ENCODE measurements at regions not wholly inside any gene's neighbourhood (a gene's known extent, or its start where the extent isn't known, plus 50 kb on each side); places are given as distances from the start of the nearest gene placed in this dataset.

DNA sequence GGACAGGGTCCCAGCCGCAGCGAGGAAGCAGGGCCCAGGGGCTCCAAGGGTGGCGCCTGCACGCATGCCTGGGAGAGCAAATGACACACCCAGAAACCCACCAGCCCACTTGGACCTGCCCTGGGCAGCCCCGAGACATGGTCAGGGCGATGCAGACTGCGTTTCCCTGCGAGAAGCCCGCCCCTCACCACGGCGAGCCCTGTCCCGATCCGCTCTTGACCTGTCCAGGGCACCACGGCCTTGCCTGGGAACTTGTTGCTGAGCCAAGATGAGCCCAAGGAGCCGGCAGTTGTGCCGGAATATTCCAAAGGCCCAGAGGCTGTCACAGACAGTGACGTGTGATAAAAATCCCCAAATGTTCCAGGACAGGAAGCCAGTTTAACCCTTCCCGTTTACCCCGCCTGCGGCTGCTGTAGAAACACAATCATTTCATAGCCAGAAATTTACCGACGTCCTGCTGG is 78.1 kb downstream of the SIK1 start:
- H3K9me2 ChIP-seq (replicated peaks; ENCODE audit: low read depth, low read length), result no peaks in the 10 kb centered on the region
- H3K4me2 ChIP-seq (ENCODE audit: low read depth, low read length, poor library complexity, severe bottlenecking), result no peak overlapping the region
- no peaks in the 10 kb centered on the region for H3K36me3 ChIP-seq (ENCODE audit: insufficient read depth, low read length)
- TF ChIP-seq, protein P1, sequence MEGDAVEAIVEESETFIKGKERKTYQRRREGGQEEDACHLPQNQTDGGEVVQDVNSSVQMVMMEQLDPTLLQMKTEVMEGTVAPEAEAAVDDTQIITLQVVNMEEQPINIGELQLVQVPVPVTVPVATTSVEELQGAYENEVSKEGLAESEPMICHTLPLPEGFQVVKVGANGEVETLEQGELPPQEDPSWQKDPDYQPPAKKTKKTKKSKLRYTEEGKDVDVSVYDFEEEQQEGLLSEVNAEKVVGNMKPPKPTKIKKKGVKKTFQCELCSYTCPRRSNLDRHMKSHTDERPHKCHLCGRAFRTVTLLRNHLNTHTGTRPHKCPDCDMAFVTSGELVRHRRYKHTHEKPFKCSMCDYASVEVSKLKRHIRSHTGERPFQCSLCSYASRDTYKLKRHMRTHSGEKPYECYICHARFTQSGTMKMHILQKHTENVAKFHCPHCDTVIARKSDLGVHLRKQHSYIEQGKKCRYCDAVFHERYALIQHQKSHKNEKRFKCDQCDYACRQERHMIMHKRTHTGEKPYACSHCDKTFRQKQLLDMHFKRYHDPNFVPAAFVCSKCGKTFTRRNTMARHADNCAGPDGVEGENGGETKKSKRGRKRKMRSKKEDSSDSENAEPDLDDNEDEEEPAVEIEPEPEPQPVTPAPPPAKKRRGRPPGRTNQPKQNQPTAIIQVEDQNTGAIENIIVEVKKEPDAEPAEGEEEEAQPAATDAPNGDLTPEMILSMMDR (conservative IDR thresholded peaks at IDR 0.05; ENCODE audit: low read length), result no peak
- TF ChIP-seq EZH2phosphoT487 (IDR thresholded peaks at IDR 0.05; ENCODE audit: borderline replicate concordance), result no peak
- H3K9ac ChIP-seq (ENCODE audit: low read depth, low read length, poor library complexity, severe bottlenecking), result no peak overlapping the region
- H3K79me2 ChIP-seq (ENCODE audit: insufficient read depth, low read length), result no peaks in the 10 kb centered on the region
- no peaks in the 10 kb centered on the region for H4K20me1 ChIP-seq (ENCODE audit: insufficient read depth, low read length, poor library complexity, severe bottlenecking)
- H2AFZ ChIP-seq (ENCODE audit: low read length), result no peak overlapping the region
- H3F3A ChIP-seq (ENCODE audit: low read depth), result no peaks in the 10 kb centered on the region
- H3K27me3 ChIP-seq (ENCODE audit: insufficient read depth, low read length, poor library complexity, severe bottlenecking), result no peaks in the 10 kb centered on the region
- H3K9me3 ChIP-seq (ENCODE audit: insufficient read depth, low read depth, low read length), result no peaks in the 10 kb centered on the region
- H3K4me1 ChIP-seq (ENCODE audit: insufficient read depth, low read length, poor library complexity, severe bottlenecking), result peaks cover 7% of the 10 kb centered on the region
- H3K4me3 ChIP-seq (ENCODE audit: low read length, poor library complexity, severe bottlenecking), result no peak overlapping the region

DNA sequence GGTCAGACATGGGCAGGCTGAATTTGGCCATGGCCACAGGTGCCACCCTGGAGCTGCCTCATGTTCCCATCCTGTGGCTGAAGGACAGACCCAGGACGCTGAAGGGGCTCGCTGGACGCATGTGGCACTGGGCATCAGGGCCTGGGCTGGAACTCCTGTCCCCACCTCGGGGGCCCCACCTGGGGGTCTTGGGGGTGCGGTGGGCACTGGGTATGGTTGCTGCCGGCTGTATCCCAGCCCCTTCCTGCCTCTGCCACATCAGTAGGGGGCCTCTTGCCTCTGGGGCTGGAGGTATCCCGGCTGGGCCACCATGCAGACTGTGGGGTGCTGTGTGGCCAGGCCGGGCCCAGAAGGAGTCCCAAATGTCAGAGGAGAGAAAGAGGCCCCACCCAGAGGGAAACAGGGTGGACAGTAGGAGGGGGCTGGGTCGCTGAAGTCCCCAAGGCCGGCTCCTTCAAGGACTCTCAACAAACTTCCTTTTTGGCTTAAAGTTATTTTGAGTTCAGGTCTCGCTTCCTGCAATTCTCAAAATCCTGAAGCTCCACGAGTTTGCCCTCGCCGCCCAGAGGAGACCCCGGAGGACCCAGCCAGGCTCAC is 78.7 kb downstream of the SIK1 start:
- H3K9me2 ChIP-seq (replicated peaks; ENCODE audit: low read depth, low read length), result no peaks in the 10 kb centered on the region
- H3K36me3 ChIP-seq (ENCODE audit: insufficient read depth, low read length), result no peaks in the 10 kb centered on the region
- peaks cover 7% of the 10 kb centered on the region for H3K4me1 ChIP-seq (ENCODE audit: insufficient read depth, low read length, poor library complexity, severe bottlenecking)
- H4K20me1 ChIP-seq (ENCODE audit: insufficient read depth, low read length, poor library complexity, severe bottlenecking), result no peaks in the 10 kb centered on the region
- H3K4me2 ChIP-seq (ENCODE audit: low read depth, low read length, poor library complexity, severe bottlenecking), result no peak overlapping the region
- TF ChIP-seq, protein P1 (conservative IDR thresholded peaks at IDR 0.05; ENCODE audit: low read length), result no peak
- no peak for TF ChIP-seq EZH2phosphoT487 (IDR thresholded peaks at IDR 0.05; ENCODE audit: borderline replicate concordance)
- no peak overlapping the region for H2AFZ ChIP-seq (ENCODE audit: low read length)
- no peaks in the 10 kb centered on the region for H3K9me3 ChIP-seq (ENCODE audit: insufficient read depth, low read depth, low read length)
- H3K79me2 ChIP-seq (ENCODE audit: insufficient read depth, low read length), result no peaks in the 10 kb centered on the region
- no peaks in the 10 kb centered on the region for H3K27me3 ChIP-seq (ENCODE audit: insufficient read depth, low read length, poor library complexity, severe bottlenecking)
- no peaks in the 10 kb centered on the region for H3F3A ChIP-seq (ENCODE audit: low read depth)
- H3K9ac ChIP-seq (ENCODE audit: low read depth, low read length, poor library complexity, severe bottlenecking), result no peak overlapping the region
- H3K4me3 ChIP-seq (ENCODE audit: low read length, poor library complexity, severe bottlenecking), result no peak overlapping the region

DNA sequence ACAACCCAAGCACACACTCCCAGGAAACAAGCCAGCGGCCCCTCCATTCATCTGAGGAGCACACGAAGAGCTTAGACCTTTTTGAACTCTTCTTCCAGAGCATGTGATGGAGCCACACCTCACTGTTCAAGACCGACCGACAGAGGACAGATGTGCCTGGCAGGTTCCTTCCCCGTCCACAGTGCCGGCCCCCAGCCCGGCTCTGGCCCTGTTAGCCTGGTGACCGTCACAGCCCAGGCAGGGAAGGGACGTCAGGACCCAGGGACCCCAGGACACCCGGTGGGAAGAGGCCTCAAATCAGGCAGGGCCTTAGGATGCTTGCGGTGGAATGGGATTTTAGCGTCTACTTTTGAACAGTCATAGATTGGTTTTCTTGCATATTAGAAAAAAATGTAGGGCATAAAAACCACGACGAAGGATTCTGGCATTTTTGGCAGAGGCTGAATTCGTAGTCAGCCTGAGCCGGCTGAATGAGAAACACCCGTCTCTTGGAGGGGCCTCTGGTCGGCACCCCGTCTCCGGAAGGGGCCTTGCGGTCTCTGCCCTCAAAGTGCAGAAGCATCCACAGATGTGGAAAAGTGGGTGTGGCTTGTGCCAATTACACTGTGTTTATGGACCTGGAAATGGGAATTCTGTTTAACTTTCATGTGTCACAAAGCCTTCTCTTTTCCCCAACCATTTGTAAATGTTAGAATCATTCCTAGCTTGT is 79.3 kb downstream of the SIK1 start:
- H2AFZ ChIP-seq (ENCODE audit: low read length), result no peak overlapping the region
- H3K36me3 ChIP-seq (ENCODE audit: insufficient read depth, low read length), result no peaks in the 10 kb centered on the region
- H3K4me3 ChIP-seq (ENCODE audit: low read length, poor library complexity, severe bottlenecking), result no peak overlapping the region
- H3K4me1 ChIP-seq (ENCODE audit: insufficient read depth, low read length, poor library complexity, severe bottlenecking), result peaks cover 7% of the 10 kb centered on the region
- no peaks in the 10 kb centered on the region for H3K79me2 ChIP-seq (ENCODE audit: insufficient read depth, low read length)
- H3K4me2 ChIP-seq (ENCODE audit: low read depth, low read length, poor library complexity, severe bottlenecking), result no peak overlapping the region
- H3K9me2 ChIP-seq (replicated peaks; ENCODE audit: low read depth, low read length), result no peaks in the 10 kb centered on the region
- H4K20me1 ChIP-seq (ENCODE audit: insufficient read depth, low read length, poor library complexity, severe bottlenecking), result no peaks in the 10 kb centered on the region
- no peaks in the 10 kb centered on the region for H3K9me3 ChIP-seq (ENCODE audit: insufficient read depth, low read depth, low read length)
- no peak for TF ChIP-seq EZH2phosphoT487 (IDR thresholded peaks at IDR 0.05; ENCODE audit: borderline replicate concordance)
- TF ChIP-seq, protein P1 (conservative IDR thresholded peaks at IDR 0.05; ENCODE audit: low read length), result no peak
- no peaks in the 10 kb centered on the region for H3K27me3 ChIP-seq (ENCODE audit: insufficient read depth, low read length, poor library complexity, severe bottlenecking)
- H3K9ac ChIP-seq (ENCODE audit: low read depth, low read length, poor library complexity, severe bottlenecking), result no peak overlapping the region
- H3F3A ChIP-seq (ENCODE audit: low read depth), result no peaks in the 10 kb centered on the region

All from Loucy (cell line).